GM10248 (cell line): ENCODE measurements at regions not wholly inside any gene's neighbourhood (a gene's known extent, or its start where the extent isn't known, plus 50 kb on each side); places are given as distances from the start of the nearest gene placed in this dataset.

Experiments used
- CTCF ChIA-PET: fragments of 300-600 bp; sonication (Branson Sonifier 250); formaldehyde crosslinking; extraction: SDS; loops from one replicate; lab custom pipeline; 2021; ENCODE audit warnings: antibody characterized with exemption; lab: Yijun Ruan, JAX
- POLR2A ChIA-PET: fragments of 350-650 bp; sonication (Branson Sonifier 250); formaldehyde crosslinking; extraction: SDS; loops from one replicate; lab custom pipeline; 2020; ENCODE audit warnings: antibody characterized with exemption; lab: Yijun Ruan, JAX
- DNase-seq: peaks from one replicate; pipeline ENCODE4 v3.0.0; 2012; ENCODE audit errors: extremely low spot score
- TF ChIP-seq, protein P1 (sequence below): IDR thresholded peaks from 2 replicates; pipeline ENCODE4 v1.5.1; 2012; ENCODE audit warnings: mild to moderate bottlenecking, low read depth; ENCODE audit errors: extremely low read depth, missing control alignments, control extremely low read depth

DNA sequence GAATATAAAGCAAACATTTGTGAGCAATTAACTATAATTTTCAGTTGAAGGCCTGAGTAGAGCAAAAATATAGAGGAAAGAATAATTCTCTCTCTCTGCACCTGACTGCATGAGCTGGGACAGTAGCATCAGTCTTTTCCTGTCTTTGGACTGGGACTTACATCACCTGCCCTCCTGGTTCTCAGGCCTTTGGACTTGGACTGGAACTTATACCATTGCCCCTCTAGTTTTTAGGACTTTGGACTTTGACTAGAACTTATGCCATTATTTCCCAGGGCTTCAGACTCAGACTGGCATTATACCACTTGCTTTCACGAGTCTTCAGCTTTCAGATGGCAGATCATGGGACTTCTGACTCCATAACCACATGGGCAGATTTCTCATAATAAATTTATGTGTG, 81.0 kb upstream of the SLC25A13 start:
- TF ChIP-seq, protein P1, sequence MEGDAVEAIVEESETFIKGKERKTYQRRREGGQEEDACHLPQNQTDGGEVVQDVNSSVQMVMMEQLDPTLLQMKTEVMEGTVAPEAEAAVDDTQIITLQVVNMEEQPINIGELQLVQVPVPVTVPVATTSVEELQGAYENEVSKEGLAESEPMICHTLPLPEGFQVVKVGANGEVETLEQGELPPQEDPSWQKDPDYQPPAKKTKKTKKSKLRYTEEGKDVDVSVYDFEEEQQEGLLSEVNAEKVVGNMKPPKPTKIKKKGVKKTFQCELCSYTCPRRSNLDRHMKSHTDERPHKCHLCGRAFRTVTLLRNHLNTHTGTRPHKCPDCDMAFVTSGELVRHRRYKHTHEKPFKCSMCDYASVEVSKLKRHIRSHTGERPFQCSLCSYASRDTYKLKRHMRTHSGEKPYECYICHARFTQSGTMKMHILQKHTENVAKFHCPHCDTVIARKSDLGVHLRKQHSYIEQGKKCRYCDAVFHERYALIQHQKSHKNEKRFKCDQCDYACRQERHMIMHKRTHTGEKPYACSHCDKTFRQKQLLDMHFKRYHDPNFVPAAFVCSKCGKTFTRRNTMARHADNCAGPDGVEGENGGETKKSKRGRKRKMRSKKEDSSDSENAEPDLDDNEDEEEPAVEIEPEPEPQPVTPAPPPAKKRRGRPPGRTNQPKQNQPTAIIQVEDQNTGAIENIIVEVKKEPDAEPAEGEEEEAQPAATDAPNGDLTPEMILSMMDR, result no peak
- CTCF ChIA-PET, result no interaction called here

DNA sequence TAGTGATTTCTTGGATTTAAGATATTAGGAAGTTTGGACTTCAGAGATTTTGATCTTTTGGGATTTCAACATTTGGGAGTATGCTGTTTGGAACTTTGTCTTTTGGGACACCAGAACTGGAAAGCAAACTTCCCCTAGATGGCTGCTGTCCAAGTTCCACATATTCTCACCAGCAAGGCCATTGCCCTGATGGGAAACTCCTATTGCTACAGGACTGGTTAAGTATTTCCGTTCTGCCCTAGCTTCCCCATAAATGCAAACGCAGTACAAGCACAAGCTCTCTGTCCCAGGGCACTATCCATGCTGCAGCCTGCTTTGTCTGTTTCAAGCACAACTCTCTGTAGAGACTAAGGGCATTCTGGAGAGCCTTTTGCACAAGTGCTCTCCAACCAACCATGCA, 79.3 kb upstream of the SLC25A13 start:
- TF ChIP-seq, protein P1, result no peak
- no peak for DNase-seq
- ChIA-PET CTCF (no interaction called here), POLR2A (no interaction called here)

More for the DNA sequence above, 81.0 kb upstream of the SLC25A13 start:
- POLR2A ChIA-PET, result no interaction called here
- no peak for DNase-seq

DNA sequence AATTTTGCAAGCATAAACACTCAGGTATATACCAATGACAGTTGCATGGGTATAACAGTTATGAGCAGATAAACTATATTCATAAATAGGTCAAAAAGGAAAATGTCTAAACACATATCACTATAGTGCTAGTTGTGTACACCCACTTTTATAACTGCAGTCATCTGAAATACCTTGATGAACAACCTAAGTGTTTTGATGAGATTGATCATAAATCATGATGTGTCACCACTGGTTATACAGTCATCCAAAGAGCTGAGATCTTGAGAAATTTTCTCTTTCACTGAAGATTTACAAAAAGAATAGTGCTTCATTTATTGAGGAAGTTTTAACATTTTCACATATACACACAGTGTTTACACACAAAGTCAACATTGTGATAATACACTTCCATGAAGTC, 78.6 kb upstream of the SLC25A13 start:
- DNase-seq, result no peak
- CTCF ChIA-PET, result no interaction called here
- POLR2A ChIA-PET, result no interaction called here
- TF ChIP-seq, protein P1, result no peak

DNA sequence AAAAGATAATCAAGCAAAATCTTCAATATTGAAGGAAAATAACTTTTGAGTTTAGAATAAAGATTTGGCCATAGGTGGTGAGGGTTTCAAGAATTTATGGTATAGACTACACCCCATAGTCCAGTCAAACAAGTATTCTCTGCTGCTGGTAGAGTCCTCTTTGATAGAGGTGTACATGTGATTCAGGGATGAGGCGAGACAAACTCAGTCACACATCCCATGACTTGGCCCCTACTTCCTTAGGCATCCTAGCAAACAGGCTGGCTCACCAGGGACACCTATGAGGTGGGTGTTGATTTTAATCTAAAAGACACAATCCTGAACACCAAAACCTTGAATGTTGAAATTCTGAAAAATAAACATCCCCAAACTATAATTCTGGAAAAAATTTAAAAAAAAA, 78.1 kb upstream of the SLC25A13 start:
- CTCF ChIA-PET, result no interaction called here
- POLR2A ChIA-PET, result no interaction called here

DNA sequence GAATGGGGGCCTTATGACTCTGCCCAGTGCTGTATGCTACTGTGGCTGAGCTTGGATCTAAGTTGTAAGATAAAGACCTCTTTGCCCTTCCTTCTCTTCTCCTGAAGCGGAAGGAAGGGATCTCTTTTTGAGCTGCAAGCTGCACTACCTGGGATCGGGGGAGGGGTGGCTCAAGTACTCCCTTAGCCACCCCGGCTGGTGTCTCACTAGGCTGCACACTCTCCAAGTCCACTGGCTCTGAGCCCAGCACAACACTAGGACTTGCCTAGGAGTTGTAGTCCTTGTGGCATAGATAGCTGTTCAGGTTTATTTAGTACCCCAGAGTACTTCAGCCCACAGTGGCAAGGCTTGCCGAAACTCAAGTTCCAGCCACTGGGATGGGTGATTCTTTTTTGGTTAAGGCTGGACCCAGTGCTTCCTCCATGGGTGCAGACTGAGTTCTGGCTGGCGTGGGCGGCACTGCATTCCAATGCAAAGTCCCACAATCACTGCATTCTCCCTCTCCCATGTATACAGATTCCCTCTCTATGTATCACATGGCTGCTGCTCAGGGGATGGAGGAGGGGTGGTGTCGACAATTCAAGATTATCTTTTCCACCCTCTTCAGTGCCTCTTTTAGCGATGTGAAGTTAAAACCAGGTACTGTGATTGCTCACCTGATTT, 76.2 kb upstream of the SLC25A13 start:
- ChIA-PET CTCF (no interaction called here), POLR2A (no interaction called here)
- TF ChIP-seq, protein P1, result no peak
- DNase-seq, result no peak

More for the DNA sequence above, 78.1 kb upstream of the SLC25A13 start:
- TF ChIP-seq, protein P1, result no peak
- DNase-seq, result no peak

DNA sequence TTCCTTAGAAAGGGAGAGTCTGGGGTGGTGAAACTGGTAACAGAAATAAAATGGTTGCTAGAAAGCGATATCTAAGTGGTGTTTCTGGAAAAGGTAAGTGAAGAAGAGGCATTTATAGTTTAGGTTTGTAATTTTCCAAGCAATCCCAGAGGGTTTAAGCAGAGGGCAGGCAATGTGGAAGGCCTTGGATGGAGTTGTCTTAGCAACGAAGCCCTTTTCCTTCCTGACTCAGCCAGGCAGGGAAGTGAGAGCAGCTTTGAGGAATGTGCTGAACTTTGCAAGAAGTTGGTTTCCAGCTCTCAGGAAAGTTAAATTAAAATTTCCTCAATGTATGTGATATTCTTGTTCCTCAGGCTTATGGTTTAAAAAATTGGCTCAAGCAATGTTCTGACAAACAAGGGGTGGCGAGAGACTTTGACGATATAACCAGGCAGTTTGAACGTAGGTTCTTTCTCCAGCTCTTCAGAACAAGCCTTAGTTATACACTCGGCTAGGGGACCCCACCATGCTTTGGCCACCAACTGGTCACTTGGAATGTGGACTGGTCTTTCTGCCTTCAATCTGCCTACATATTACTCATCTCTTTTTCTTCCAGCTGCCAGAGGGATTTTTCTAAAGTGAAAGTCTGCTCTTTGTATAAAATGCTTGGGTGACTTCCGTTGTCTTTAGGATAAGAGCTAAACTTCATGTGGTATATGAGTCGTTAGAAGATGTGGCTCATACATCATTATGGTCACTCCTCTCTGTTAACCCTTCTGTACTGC, 66.9 kb upstream of the SLC25A13 start:
- ChIA-PET POLR2A (no interaction called here), CTCF (interaction anchor here (1.3 kb wide), 1 partner anchor 22 kb away, joined by 3 read pairs; no protein-coding TSS in a partner anchor)
- no peak for DNase-seq
- TF ChIP-seq, protein P1, result no peak
